ENCODE measurements at regions not wholly inside any gene's neighbourhood (a gene's known extent, or its start where the extent isn't known, plus 50 kb on each side); places are given as distances from the start of the nearest gene placed in this dataset.

- H3K27ac ChIP-seq = no peak overlapping the region
- DNase-seq (ENCODE audit: low spot score) = no peak
- no peak overlapping the region for H3K4me3 ChIP-seq
- no peak for TF ChIP-seq CTCF (IDR thresholded peaks at IDR 0.05)
Measured at GRCh38 chr4:38306482-38307071, 346.4 kb downstream of the PTTG2 start.

- Histone ChIP-seq H3K27ac (no peak overlapping the region), H3K4me3 (no peak overlapping the region)
- no peak for TF ChIP-seq CTCF (IDR thresholded peaks at IDR 0.05)
- no peak for DNase-seq (ENCODE audit: low spot score)
Measured at GRCh38 chr4:38308728-38309311, 348.6 kb downstream of the PTTG2 start.

- H3K27ac ChIP-seq = no peak overlapping the region
- no peak for DNase-seq (ENCODE audit: low spot score)
- H3K4me3 ChIP-seq = no peak overlapping the region
- no peak for TF ChIP-seq CTCF (IDR thresholded peaks at IDR 0.05)
Measured at GRCh38 chr4:38309471-38309870, 349.3 kb downstream of the PTTG2 start.

- no peak overlapping the region for H3K27ac ChIP-seq
- H3K4me3 ChIP-seq = no peak overlapping the region
- no peak for TF ChIP-seq CTCF (IDR thresholded peaks at IDR 0.05)
- no peak for DNase-seq (ENCODE audit: low spot score)
Measured at GRCh38 chr4:38310446-38311043, 350.3 kb downstream of the PTTG2 start.

GRCh38 chr4:38311495-38312126 is 351.4 kb downstream of the PTTG2 start:
- DNase-seq (ENCODE audit: low spot score) = no peak
- H3K27ac ChIP-seq = no peak overlapping the region
- no peak overlapping the region for H3K4me3 ChIP-seq
- TF ChIP-seq CTCF (IDR thresholded peaks at IDR 0.05) = no peak

- Histone ChIP-seq H3K27ac (no peak overlapping the region), H3K4me3 (no peak overlapping the region)
- no peak for DNase-seq (ENCODE audit: low spot score)
- no peak for TF ChIP-seq CTCF (IDR thresholded peaks at IDR 0.05)
Measured at GRCh38 chr4:38313175-38313574, 350.8 kb upstream of the KLF3 start.

Measured in coronary artery (tissue), 2 donors.